Retinal pigment epithelial cell (primary cell): ENCODE measurements at regions not wholly inside any gene's neighbourhood (a gene's known extent, or its start where the extent isn't known, plus 50 kb on each side); places are given as distances from the start of the nearest gene placed in this dataset.

Experiments used
- DNase-seq: peaks from one replicate; pipeline ENCODE4 v3.0.0-alpha.2; 2010; ENCODE audit warnings: low read depth
- H3K4me3 ChIP-seq: 2 replicates; pipeline ENCODE4 v1.5.1; 2011; ENCODE audit warnings: mild to moderate bottlenecking, low read length, control low read depth, moderate library complexity
- TF ChIP-seq, protein P1 (sequence below): conservative IDR thresholded peaks from 2 replicates; pipeline ENCODE4 v1.5.1; 2011; ENCODE audit warnings: low read depth, low read length, control low read depth, inconsistent platforms

- H3K4me3 ChIP-seq, result no peak overlapping the region
- TF ChIP-seq, protein P1, sequence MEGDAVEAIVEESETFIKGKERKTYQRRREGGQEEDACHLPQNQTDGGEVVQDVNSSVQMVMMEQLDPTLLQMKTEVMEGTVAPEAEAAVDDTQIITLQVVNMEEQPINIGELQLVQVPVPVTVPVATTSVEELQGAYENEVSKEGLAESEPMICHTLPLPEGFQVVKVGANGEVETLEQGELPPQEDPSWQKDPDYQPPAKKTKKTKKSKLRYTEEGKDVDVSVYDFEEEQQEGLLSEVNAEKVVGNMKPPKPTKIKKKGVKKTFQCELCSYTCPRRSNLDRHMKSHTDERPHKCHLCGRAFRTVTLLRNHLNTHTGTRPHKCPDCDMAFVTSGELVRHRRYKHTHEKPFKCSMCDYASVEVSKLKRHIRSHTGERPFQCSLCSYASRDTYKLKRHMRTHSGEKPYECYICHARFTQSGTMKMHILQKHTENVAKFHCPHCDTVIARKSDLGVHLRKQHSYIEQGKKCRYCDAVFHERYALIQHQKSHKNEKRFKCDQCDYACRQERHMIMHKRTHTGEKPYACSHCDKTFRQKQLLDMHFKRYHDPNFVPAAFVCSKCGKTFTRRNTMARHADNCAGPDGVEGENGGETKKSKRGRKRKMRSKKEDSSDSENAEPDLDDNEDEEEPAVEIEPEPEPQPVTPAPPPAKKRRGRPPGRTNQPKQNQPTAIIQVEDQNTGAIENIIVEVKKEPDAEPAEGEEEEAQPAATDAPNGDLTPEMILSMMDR, result no peak
- DNase-seq, result no peak
Observed at GRCh38 chr5:68630354-68630753, 414.8 kb downstream of the PIK3R1 start.

- H3K4me3 ChIP-seq, result no peak overlapping the region
- no peak for DNase-seq
- TF ChIP-seq, protein P1, result no peak
Observed at GRCh38 chr5:68631884-68632283, 416.3 kb downstream of the PIK3R1 start.

DNA sequence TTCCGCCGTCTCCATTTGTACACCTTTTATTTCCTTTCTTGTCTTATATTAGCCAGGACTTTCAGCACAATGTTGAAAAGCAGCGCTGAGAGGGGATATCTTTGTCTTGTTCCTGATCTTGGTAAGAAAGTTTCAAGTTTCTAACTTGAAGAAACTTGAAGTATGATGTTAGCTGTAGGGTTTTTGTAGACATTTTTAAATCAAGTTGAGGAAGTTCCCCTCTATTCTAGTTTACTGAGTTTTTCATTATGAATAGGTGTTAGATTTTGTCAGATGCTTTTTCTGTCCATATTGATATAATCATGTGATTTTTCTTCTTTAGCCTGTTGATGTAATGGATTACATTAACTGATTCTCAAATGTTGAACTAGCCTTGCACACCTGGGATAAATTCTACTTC, 425.7 kb downstream of the PIK3R1 start:
- DNase-seq, result no peak
- TF ChIP-seq, protein P1, result no peak
- H3K4me3 ChIP-seq, result no peak overlapping the region

DNA sequence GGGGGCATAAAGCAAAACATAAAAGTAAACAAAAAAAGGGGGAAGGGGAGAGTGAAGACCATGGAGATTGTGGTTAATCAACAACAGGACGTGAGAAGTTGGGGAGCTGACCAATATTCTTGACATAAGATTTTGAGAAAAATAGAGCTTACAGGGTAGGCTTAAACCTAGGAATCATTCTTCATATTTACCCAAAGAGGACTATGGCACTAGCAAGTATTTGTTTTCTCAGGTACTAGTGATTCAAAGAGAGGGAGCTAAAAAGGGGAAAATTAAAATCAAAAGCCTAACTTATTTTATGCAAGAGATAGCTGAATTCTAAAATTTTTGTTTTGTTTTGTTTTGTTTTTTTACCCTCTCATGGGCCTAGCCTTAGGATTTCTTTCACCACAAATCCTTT, 427.5 kb downstream of the PIK3R1 start:
- no peak overlapping the region for H3K4me3 ChIP-seq
- DNase-seq, result no peak
- TF ChIP-seq, protein P1, result no peak

DNA sequence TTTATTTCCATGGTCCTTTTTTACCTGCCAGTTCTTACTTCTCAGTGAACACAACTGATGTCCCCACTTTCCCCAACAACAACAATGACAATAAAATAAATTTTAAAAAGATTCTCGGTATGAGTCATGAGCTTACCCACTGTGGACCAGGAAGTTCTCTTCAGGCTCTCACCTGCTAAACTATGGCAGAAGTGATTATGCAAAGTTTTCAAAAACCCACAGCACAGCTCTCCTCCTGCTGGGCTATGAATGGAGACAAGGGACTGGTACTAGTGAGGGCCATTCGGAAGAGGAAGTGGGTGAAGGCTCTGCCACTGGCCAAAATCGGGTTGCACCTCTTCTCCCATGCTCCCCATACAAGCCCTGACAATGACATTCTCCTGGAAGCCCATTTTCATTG, 429.4 kb downstream of the PIK3R1 start:
- DNase-seq, result no peak
- TF ChIP-seq, protein P1, result no peak
- H3K4me3 ChIP-seq, result no peak overlapping the region

DNA sequence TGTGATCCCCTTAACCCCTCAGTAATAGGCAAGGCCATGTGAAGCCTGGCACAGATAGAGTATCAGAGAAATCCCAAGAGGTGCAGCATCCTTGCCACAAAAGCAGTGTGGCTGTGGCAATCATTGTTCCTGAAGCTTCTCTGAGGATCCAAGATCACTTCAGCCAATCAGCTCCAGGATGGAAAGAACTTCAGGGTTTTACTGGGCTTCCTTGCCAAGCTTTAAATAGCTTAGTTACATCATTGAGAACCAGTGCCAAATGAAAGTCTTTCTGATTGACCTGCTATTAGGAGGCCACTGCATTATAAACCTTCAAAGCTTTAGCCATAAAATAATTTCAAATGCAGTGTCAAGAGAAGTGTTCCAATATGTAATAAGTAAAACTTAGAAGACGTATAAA, 430.6 kb downstream of the PIK3R1 start:
- no peak overlapping the region for H3K4me3 ChIP-seq
- no peak for DNase-seq

DNA sequence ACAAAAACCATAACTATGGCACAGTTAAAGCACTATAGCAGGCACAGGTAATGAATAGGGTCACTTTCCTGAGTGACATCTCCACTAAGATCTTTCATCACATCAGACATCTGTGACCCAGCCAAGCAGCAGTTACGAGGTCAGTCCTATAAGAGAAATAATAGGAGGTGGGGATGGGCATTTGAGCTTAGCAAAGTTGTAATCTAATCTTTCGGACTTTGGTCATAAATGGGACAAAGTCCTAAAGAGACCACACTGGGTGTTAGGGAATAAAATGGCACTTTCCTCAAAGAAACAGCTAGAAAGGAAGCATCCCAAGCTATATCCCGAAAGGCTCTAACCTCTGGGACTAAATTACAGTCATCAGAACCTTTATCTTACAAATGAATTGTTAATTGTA, 432.2 kb downstream of the PIK3R1 start:
- TF ChIP-seq, protein P1, result no peak
- H3K4me3 ChIP-seq, result no peak overlapping the region
- DNase-seq, result no peak

More for the DNA sequence above, 430.6 kb downstream of the PIK3R1 start:
- TF ChIP-seq, protein P1, result no peak
